GM19455 (cell line): ENCODE measurements at regions not wholly inside any gene's neighbourhood (a gene's known extent, or its start where the extent isn't known, plus 50 kb on each side); places are given as distances from the start of the nearest gene placed in this dataset.
"Not testable (repeated sequence)": the region's sequence is repeated elsewhere in the genome, so short reads cannot be mapped to it uniquely, and the experiment has no call there.

Source experiments
- ATAC-seq: cut with Tn5 transposase; IDR thresholded peaks from one replicate; pipeline ENCODE4 v1.9.1; 2021; ENCODE audit not compliant: unreplicated experiment

DNA sequence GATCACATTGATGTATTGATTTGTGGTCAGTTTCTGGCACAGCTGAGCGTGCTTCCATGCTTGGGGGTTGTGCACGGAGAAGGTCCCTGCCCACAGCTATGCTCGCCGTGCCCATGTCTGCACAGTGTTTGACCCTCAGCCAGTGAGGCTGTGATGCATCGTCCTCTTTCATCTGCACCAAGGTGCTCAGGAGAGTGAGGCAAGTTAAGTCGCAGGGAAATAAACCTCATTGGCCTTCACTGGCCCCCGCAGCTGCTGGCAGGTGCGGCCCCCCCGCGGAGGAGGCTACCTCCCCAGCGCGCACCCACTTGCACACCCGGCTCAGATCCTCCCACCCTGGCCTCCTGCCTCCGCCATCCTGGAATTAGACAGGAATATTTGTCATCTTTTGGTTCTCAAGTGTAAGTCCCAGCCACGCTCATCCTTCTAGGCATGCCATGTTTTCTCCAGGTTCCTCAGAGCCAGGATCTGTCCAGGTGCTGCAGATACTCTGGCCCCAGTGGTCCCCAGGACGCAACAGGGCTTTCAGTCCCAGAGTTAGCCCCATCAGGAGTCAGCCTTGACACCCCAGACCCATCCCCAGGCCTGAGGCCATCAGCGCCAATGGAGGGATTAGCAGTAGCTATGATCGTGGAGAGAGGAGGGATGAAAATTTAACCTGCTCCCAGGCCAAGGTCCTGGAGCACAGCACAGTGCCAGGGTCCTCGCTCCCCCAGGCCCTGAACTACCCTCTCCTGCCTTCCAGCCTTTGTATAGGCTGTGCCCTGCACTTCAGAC, 93.7 kb downstream of the OAT start:
- no peak for ATAC-seq

GRCh38 chr10:124324451-124324850, 94.3 kb downstream of the OAT start:
- ATAC-seq: no peak

GRCh38 chr10:124323806-124324205, 94.9 kb downstream of the OAT start:
- ATAC-seq: no peak

- no peak for ATAC-seq
Measured at GRCh38 chr10:124323111-124323725, 95.5 kb downstream of the OAT start.

GRCh38 chr10:124322191-124322980, 96.3 kb downstream of the OAT start:
- ATAC-seq: no peak

DNA sequence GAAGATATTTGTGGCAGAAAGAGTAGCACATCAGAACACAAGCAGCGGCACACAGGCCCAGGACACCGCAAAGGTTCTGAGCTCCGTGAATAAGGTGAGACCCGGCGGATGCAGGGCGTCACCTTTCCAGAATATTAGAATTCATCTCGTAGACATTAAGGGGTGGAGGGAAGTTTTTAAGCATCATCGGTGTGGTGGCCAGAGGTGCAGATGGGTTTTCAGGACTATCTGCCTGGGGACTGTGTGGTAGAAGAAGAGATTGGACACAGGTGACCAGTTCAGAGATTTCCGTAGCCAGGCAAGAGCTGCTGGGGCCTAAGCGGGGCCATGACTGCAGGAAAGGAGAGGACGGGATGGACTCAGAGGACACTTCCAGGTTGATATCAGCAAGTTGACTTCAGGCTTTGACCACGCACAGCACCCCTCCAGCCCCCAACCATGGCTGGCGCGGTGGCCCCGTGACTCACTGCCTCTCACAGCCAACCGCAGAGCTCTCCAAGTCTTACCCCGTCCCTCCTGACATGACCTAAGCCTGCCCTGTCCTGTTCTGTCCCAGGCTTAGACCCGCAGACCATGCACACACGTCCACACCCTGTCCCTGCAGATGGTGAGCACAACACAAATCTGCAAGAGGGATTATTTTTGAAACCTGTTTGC, 97.2 kb downstream of the OAT start:
- no peak for ATAC-seq

- no peak for ATAC-seq
Measured at GRCh38 chr10:124320778-124321432, 97.8 kb downstream of the OAT start.

DNA sequence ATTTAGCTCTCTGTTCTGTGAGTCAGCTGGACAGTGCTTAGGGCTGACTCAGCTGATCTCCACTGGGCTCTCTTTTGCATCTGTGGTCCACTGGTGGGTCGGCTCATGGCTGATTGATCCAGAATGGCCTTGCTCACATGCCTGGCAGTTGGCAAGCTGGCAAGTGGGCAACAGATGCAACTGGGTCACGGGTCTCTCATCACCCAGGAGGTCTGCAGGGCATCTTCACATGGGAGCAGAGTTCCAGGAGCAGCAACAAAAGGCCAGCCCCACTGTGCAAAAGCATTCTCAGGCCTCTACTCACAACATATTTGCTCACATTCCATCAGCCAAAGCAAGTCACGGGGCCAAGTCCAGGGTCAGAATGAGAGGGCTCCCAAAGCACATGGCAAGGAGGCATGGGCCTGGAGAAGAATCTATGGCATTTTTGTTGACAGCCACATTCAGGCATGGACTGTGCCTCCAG, 98.8 kb downstream of the OAT start:
- no peak for ATAC-seq

DNA sequence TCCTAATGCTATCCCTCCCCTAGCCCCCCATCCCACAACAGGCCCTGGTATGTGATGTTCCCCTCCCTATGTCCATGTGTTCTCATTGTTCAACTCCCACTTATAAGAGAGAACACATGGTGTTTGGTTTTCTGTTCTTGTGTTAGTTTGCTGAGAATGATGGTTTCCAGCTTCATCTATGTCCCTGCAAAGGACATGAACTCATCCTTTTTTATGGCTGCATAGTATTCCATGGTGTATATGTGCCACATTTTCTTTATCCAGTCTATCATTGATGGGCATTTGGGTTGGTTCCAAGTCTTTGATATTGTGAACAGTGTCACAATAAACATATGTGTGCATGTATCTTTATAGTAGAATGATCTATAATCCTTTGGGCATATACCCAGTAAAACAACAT, 99.2 kb downstream of the OAT start:
- not testable (repeated sequence) for ATAC-seq

GRCh38 chr10:124318811-124319210, 99.9 kb downstream of the OAT start:
- ATAC-seq: no peak

GRCh38 chr10:124318076-124318475, 100.6 kb downstream of the OAT start:
- no peak for ATAC-seq

DNA sequence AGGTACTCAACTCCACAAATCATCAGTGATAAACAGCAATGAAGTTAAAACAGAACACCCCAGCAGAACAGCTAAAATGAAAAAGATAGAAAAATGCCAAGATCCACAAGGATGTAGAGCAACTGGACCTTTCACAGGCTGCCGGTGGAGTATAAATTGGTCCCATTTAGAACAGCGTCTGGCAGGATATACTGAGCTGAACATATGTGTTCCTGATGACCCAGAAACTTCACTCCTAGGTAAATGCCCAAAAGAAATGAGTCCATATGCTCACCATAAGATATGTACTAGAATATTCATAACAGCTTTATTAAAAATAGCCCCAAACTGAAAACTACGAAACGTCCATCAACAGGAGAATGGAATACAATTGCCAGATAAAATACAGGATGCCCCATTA, 102.4 kb downstream of the OAT start:
- no peak for ATAC-seq

DNA sequence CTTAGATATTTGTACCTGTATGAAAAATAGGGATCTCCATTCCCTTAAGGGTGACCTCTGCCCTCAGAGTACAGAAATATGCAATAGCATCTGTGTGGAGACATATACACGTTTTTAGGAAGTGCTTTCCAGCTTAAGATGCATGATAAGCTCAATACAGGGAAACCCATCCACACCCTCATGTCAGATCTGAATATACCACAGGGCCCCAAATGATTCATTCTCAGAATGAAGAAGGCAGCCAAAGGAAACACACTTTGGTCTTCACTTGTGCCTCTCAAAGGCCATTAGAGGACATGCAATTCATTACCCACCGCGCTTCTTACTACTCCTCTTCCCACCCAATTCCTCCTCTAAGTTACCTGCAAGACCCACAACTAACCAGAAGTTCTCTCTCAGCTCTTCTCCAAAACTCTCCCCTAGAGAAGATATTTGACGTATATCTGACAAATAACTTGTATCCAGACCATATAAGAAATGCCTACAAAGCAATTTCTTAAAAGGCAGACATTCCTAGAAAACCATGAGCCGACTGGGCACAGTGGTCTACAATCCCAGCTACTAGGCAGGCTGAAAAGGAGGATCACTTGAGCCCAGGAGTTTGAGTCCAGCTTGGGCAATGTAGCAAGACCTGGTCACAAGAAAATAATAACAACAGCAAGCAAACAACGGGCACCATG, 103.0 kb downstream of the OAT start:
- ATAC-seq: no peak

- no peak for ATAC-seq
Measured at GRCh38 chr10:124313374-124313773, 105.3 kb downstream of the OAT start.

- ATAC-seq: no peak
Measured at GRCh38 chr10:124308811-124309210, 109.9 kb downstream of the OAT start.

GRCh38 chr10:124308056-124308645, 110.6 kb downstream of the OAT start:
- no peak for ATAC-seq

DNA sequence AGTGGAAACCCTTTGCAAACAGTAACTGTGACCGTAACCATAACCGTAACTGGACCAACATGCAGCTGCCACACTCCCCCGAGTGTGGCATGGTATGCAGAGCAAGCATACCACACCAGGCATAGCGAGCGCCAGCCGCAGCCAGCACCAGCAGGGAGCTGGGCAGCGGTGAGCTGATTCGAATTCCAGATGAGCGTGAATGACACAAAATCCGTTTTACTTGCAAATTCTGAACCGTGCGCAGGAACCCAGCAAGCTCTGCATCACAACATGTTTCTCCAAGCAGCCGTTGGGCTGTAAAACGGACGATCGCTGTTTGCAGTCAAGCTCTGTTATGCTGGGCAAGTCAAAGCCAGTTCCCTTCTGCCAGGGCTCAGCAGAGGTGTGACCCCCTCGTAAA, 111.1 kb downstream of the OAT start:
- ATAC-seq: no peak

DNA sequence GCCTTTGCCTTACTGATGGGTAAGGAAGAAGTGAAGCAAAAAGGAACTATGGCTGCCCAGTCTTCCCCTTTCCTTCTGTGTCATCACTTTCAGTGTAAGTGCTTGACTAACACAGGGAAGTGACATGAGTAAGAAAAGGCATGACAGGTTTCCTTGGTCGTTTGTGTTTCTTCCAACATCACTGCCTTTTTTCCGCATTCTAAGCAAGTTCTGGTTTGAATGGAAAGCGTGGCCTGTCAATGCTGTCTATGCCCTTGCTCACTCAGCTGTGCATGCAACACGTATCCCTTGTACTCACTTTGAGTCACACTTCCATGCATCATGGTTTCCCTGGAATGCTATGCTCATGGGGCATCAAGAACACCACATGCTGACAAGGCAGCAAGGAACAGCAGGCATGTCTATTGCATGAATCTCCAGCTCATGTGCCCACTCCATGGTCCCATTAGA, 111.8 kb downstream of the OAT start:
- ATAC-seq: no peak

DNA sequence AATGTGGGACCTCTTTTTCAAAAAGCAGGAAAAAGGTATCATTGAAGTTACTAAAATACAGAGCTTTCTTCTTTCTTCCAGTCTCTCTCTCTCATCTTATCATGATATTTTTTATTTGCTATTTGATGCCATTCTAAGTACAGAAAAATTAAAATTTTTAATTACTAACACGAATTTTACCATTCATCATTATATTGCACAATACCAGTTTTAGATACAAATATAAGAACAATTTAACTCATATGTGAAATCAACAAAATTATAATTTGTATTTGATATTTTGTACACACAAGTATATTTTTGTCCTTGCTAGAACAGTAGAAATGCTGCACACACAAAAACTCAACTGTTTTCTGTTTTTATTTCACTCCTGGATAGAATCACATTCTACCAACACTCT, 112.2 kb downstream of the OAT start:
- ATAC-seq: no peak

DNA sequence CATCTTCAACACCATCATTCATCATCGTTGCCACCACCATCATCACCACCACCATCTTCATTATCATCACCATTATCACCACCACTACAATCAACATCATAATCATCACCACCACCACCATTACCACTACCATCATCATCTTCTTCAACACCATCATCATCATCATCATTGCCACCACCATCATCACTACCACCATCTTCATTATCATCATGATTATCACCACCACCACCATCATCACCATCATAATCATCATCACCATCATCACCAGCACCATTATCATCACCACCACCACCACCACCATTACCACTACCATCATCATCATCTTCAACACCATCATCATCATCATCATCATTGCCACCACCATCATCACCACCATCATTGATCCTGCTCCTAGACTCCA, 112.7 kb downstream of the OAT start:
- no peak for ATAC-seq
